Loucy (cell line): ENCODE measurements at regions not wholly inside any gene's neighbourhood (a gene's known extent, or its start where the extent isn't known, plus 50 kb on each side); places are given as distances from the start of the nearest gene placed in this dataset.

Experiments
- EZH2phosphoT487 ChIP-seq: fragments of 200-600 bp; IDR thresholded peaks from 2 replicates; pipeline ENCODE4 v1.6.1; 2018; ENCODE audit warnings: antibody characterized with exemption, mild to moderate bottlenecking, moderate library complexity, borderline replicate concordance
- TF ChIP-seq, protein P1 (sequence below): fragments of 200-600 bp; sonication (generic); conservative IDR thresholded peaks from 2 replicates; pipeline ENCODE4 v1.5.1; 2014; ENCODE audit warnings: mild to moderate bottlenecking, antibody characterized with exemption, low read length

DNA sequence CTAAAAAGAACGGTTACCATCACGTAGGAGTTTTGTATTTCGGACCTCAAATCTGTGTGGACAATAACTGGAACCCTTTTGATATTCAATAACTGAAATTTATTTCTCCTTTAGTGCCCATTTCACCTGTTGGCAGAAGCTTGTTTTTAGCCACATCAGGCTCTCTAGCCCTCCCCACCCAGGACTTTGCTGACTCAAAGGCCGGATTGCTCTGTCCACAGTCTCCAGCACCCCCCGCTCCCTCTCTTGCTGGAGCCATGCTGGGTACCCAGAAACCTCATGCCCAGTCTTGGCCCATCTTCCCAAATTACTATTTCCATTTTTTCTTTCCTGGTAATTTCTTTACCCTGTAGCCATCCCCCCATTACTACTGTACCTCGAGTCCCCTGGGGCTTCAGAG, 55.8 kb upstream of the DUSP22 start:
- TF ChIP-seq, protein P1, sequence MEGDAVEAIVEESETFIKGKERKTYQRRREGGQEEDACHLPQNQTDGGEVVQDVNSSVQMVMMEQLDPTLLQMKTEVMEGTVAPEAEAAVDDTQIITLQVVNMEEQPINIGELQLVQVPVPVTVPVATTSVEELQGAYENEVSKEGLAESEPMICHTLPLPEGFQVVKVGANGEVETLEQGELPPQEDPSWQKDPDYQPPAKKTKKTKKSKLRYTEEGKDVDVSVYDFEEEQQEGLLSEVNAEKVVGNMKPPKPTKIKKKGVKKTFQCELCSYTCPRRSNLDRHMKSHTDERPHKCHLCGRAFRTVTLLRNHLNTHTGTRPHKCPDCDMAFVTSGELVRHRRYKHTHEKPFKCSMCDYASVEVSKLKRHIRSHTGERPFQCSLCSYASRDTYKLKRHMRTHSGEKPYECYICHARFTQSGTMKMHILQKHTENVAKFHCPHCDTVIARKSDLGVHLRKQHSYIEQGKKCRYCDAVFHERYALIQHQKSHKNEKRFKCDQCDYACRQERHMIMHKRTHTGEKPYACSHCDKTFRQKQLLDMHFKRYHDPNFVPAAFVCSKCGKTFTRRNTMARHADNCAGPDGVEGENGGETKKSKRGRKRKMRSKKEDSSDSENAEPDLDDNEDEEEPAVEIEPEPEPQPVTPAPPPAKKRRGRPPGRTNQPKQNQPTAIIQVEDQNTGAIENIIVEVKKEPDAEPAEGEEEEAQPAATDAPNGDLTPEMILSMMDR: no peak
- TF ChIP-seq EZH2phosphoT487: no peak
